CD4-positive, alpha-beta T cell treated with Interleukin-10 for 1 hour (primary cell): ENCODE measurements at regions not wholly inside any gene's neighbourhood (a gene's known extent, or its start where the extent isn't known, plus 50 kb on each side); places are given as distances from the start of the nearest gene placed in this dataset.

Source experiments
- DNase-seq: peaks from one replicate; pipeline ENCODE4 v3.0.0-alpha.2; 2020

GRCh38 chr9:29802454-29802853 is 2229.2 kb upstream of the C9orf72 start:
- no peak for DNase-seq

GRCh38 chr9:29806937-29807618 is 2233.8 kb upstream of the C9orf72 start:
- DNase-seq: no peak

GRCh38 chr9:29816954-29817703 is 2243.8 kb upstream of the C9orf72 start:
- no peak for DNase-seq

GRCh38 chr9:29822458-29822857 is 2249.2 kb upstream of the C9orf72 start:
- DNase-seq: no peak

- no peak for DNase-seq
Measured at GRCh38 chr9:29826421-29826820, 2253.1 kb upstream of the C9orf72 start.

GRCh38 chr9:29830821-29831220 is 2257.5 kb upstream of the C9orf72 start:
- DNase-seq: no peak

GRCh38 chr9:29838491-29839020 is 2265.3 kb upstream of the C9orf72 start:
- no peak for DNase-seq

GRCh38 chr9:29844251-29844650 is 2271.0 kb upstream of the C9orf72 start:
- DNase-seq: no peak

- DNase-seq: no peak
Measured at GRCh38 chr9:29850664-29851063, 2277.4 kb upstream of the C9orf72 start.

- no peak for DNase-seq
Measured at GRCh38 chr9:29861803-29862202, 2288.5 kb upstream of the C9orf72 start.

GRCh38 chr9:29865764-29866313 is 2292.6 kb upstream of the C9orf72 start:
- no peak for DNase-seq

GRCh38 chr9:29866556-29866955 is 2293.3 kb upstream of the C9orf72 start:
- no peak for DNase-seq

GRCh38 chr9:29873579-29873978 is 2300.3 kb upstream of the C9orf72 start:
- DNase-seq: no peak

GRCh38 chr9:29875547-29875946 is 2302.3 kb upstream of the C9orf72 start:
- DNase-seq: no peak

GRCh38 chr9:29882767-29883166 is 2309.5 kb upstream of the C9orf72 start:
- no peak for DNase-seq

GRCh38 chr9:29906065-29906464 is 2332.8 kb upstream of the C9orf72 start:
- DNase-seq: no peak

GRCh38 chr9:29928072-29928471 is 2354.8 kb upstream of the C9orf72 start:
- DNase-seq: no peak

GRCh38 chr9:29939559-29939958 is 2366.3 kb upstream of the C9orf72 start:
- DNase-seq: no peak

GRCh38 chr9:29945012-29945411 is 2371.7 kb upstream of the C9orf72 start:
- DNase-seq: no peak

- no peak for DNase-seq
Measured at GRCh38 chr9:29958469-29958868, 2385.2 kb upstream of the C9orf72 start.

GRCh38 chr9:29965834-29966233 is 2392.6 kb upstream of the C9orf72 start:
- DNase-seq: no peak

- DNase-seq: no peak
Measured at GRCh38 chr9:29966247-29966646, 2393.0 kb upstream of the C9orf72 start.

GRCh38 chr9:29968831-29969230 is 2395.6 kb upstream of the C9orf72 start:
- DNase-seq: no peak

- DNase-seq: no peak
Measured at GRCh38 chr9:29969408-29969807, 2396.1 kb upstream of the C9orf72 start.
